Thoracic aorta (tissue), 2 donors: ENCODE measurements at regions not wholly inside any gene's neighbourhood (a gene's known extent, or its start where the extent isn't known, plus 50 kb on each side); places are given as distances from the start of the nearest gene placed in this dataset.

ENCODE experiments used
- ATAC-seq: fragments of 150-250 bp; one replicate; pipeline ENCODE4 v1.8.0; 2017; ENCODE audit warnings: low read depth; ENCODE audit not compliant: insufficient number of reproducible peaks, low FRiP score
- DNase-seq: peaks from one replicate; pipeline ENCODE4 v3.0.0-alpha.2; 2020; ENCODE audit warnings: low spot score
- H3K27ac ChIP-seq, 2 donors: fragments of 200-600 bp; sonication (generic); 1 replicate in 1 of 2; 2 replicates in 1 of 2; pipeline ENCODE4 v1.5.1; 2016; ENCODE audit warnings: mild to moderate bottlenecking in 2 of 2, moderate library complexity in 2 of 2
- H3K27me3 ChIP-seq: fragments of 200-600 bp; sonication (generic); replicated peaks from 2 replicates; pipeline ENCODE4 v1.6.0; 2016; ENCODE audit warnings: mild to moderate bottlenecking; ENCODE audit not compliant: insufficient read depth
- H3K36me3 ChIP-seq: fragments of 200-600 bp; sonication (generic); one replicate; pipeline ENCODE4 v1.5.1; 2016
- H3K4me1 ChIP-seq, 2 donors: fragments of 200-600 bp; sonication (generic); 1 replicate in 1 of 2; 2 replicates in 1 of 2; pipeline versions ENCODE4 v1.5.1 to v1.6.0; 2016; ENCODE audit warnings: low read depth in 2 of 2, mild to moderate bottlenecking in 1 of 2; ENCODE audit not compliant: control insufficient read depth in 1 of 2
- H3K4me3 ChIP-seq: fragments of 200-600 bp; sonication (generic); 2 replicates; pipeline ENCODE4 v1.5.1; 2016; ENCODE audit warnings: mild to moderate bottlenecking
- H3K9me3 ChIP-seq: fragments of 200-600 bp; sonication (generic); 2 replicates; pipeline ENCODE4 v1.5.1; 2016
- TF ChIP-seq, protein P1 (sequence below): fragments of 200-600 bp; sonication (generic); IDR thresholded peaks from one replicate; pipeline ENCODE4 v1.5.1; 2019; ENCODE audit warnings: antibody characterized with exemption

DNA sequence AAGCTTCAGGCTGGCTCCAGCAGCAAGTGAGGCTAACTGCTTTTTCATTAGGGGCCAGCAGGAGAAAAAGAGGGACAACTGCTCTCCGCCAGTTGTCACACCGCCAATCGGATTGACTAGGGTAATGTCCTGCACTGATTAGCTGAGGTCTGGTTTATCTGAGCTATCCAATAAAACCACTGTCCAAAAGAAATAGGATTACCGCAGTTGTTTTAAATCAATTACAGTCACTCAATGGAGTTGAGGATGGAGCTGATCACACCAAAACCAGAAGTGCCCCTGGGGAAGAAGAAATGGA lies 351.4 kb upstream of the NPVF start:
- Histone ChIP-seq H3K27me3 (no peaks in the 10 kb centered on the region), H3K4me3 (no peak overlapping the region), H3K9me3 (no peaks in the 10 kb centered on the region), H3K36me3 (no peaks in the 10 kb centered on the region), H3K27ac (no peak overlapping the region), H3K4me1 (no peaks in the 10 kb centered on the region)
- ATAC-seq (no peak), DNase-seq (no peak)
- TF ChIP-seq, protein P1, sequence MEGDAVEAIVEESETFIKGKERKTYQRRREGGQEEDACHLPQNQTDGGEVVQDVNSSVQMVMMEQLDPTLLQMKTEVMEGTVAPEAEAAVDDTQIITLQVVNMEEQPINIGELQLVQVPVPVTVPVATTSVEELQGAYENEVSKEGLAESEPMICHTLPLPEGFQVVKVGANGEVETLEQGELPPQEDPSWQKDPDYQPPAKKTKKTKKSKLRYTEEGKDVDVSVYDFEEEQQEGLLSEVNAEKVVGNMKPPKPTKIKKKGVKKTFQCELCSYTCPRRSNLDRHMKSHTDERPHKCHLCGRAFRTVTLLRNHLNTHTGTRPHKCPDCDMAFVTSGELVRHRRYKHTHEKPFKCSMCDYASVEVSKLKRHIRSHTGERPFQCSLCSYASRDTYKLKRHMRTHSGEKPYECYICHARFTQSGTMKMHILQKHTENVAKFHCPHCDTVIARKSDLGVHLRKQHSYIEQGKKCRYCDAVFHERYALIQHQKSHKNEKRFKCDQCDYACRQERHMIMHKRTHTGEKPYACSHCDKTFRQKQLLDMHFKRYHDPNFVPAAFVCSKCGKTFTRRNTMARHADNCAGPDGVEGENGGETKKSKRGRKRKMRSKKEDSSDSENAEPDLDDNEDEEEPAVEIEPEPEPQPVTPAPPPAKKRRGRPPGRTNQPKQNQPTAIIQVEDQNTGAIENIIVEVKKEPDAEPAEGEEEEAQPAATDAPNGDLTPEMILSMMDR, result no peak

DNA sequence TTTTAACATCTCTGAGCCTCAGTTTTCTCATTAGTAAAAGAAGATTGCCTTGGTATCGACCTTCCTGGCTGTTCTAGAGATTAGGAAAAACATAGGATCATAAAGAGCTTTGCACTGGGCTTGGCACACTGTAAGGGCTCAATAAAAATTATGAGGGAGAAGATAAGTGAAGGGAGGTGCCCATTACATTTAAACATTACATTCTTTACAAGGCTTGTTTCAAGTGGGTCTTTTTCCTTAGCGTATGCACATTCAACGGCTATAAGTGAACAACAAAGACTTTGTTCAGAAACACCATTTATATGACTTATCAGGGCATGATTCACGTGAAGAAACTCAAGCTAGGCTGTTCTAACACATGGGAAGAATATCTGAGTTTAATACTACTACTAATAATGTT lies 351.9 kb upstream of the NPVF start:
- H3K36me3 ChIP-seq, result no peaks in the 10 kb centered on the region
- no peak overlapping the region for H3K4me3 ChIP-seq
- no peak for DNase-seq
- H3K4me1 ChIP-seq, result no peaks in the 10 kb centered on the region
- ATAC-seq, result no peak
- TF ChIP-seq, protein P1, result no peak
- no peaks in the 10 kb centered on the region for H3K9me3 ChIP-seq
- no peaks in the 10 kb centered on the region for H3K27me3 ChIP-seq
- H3K27ac ChIP-seq, result no peak overlapping the region

DNA sequence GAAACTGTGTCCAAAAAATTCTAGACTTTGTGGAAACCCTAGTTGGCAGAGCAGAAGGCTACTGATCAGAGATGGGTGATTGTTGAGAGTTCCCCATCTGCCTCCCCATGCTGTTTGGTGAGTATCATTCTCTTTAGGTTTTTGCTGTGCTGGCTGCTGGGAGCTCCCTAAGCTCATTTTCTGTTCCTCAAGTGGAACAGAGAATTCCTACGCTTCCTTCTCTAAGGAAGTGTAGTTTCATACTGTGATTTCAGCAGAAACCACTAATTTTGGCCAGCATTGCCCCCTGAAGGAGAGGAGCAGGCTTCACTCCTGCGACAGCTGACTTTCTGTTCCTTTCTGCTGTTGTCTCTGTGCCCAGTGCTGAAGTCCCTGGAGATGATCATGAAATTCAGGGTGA lies 355.3 kb upstream of the NPVF start:
- Histone ChIP-seq H3K27ac (no peak overlapping the region), H3K9me3 (no peaks in the 10 kb centered on the region), H3K4me1 (no peaks in the 10 kb centered on the region), H3K4me3 (no peak overlapping the region), H3K36me3 (no peaks in the 10 kb centered on the region), H3K27me3 (no peaks in the 10 kb centered on the region)
- ATAC-seq (no peak), DNase-seq (no peak)
- TF ChIP-seq, protein P1, result no peak

DNA sequence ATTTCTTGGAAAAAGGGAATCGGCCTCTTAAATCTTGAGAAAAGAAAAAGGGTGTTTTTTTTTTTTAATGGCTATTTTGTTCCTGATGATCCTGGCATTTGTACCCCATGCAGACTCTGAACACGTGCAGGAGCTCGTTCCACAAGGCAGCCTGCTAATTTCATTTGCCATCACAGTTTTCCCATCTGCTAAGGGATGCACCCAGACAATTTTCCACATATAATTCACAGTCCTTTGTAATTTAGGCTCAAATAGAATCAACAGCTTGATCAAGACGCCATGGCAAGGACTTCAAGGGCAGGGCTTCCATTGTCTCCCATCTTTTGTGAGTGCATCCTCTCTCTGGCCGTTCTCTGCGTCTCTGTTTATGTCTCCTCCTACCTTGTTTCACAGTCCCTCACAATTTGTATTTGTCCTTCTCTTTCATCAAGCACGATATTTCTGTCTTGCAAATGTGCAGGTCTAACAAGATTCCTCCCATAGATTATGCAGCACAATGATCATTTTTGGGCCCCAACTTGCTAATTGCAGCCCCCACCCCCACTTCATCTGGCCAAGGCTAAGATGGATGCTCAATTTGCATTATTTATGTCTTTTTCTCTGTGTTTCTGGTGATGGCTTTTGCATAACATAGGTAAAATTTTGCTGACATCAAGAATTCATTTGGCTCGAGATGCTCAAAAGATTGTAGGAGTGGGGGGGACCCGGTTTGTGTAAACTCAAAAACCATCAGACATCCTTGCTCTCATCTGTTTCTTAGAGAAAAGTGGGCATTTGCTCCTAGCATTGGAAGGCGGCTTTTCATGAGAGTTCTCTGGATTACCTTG lies 356.0 kb upstream of the NPVF start:
- ATAC-seq, result no peak
- H3K4me1 ChIP-seq, result no peaks in the 10 kb centered on the region
- TF ChIP-seq, protein P1, result no peak
- H3K27ac ChIP-seq, result no peak overlapping the region
- no peak overlapping the region for H3K4me3 ChIP-seq
- H3K36me3 ChIP-seq, result no peaks in the 10 kb centered on the region
- H3K27me3 ChIP-seq, result no peaks in the 10 kb centered on the region
- H3K9me3 ChIP-seq, result no peaks in the 10 kb centered on the region
- no peak for DNase-seq

DNA sequence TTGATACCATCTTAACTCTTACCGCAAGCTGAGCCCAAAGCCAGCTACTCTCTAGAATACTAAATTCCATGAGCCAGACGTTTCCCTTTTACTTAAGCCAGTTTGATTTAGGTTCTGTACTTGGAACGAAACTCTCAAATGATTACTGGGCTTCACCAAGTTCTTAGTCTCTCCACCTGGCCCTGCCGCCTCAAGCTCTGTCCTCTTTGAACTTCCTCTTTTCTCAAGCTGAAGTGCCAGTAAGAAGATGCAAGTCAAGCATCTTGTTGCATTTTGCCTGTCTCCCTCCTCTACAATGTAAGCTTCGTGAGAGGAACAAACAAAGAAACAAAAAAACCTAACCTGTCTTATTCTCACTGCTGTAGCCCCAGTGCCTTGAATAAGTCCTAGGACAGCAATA lies 358.2 kb upstream of the NPVF start:
- DNase-seq, result no peak
- TF ChIP-seq, protein P1, result no peak

More for the DNA sequence above, 358.2 kb upstream of the NPVF start:
- no peaks in the 10 kb centered on the region for H3K4me1 ChIP-seq
- no peaks in the 10 kb centered on the region for H3K27me3 ChIP-seq
- no peak for ATAC-seq
- H3K36me3 ChIP-seq, result no peaks in the 10 kb centered on the region
- no peak overlapping the region for H3K27ac ChIP-seq
- no peak overlapping the region for H3K4me3 ChIP-seq
- no peaks in the 10 kb centered on the region for H3K9me3 ChIP-seq
